Transverse colon (tissue), 4 donors: ENCODE measurements at regions not wholly inside any gene's neighbourhood (a gene's known extent, or its start where the extent isn't known, plus 50 kb on each side); places are given as distances from the start of the nearest gene placed in this dataset.

Experiments
- CTCF ChIP-seq, 5 experiments: fragments of 200-600 bp in 3 of 5; fragments of 450-650 bp in 2 of 5; sonication (generic) in 3 of 5; IDR thresholded peaks; 1 replicate in 2 of 5; 2 replicates in 3 of 5; pipeline ENCODE4 v1.5.1; 2016 to 2017; ENCODE audit warnings: antibody characterized with exemption in 5 of 5, inconsistent platforms in 3 of 5, mild to moderate bottlenecking in 2 of 5, moderate library complexity in 1 of 5
- EP300 ChIP-seq: sonication (generic); formaldehyde crosslinking; IDR thresholded peaks from one replicate; pipeline ENCODE4 v1.6.1; 2017; ENCODE audit warnings: antibody characterized with exemption, low read depth
- POLR2A ChIP-seq: fragments of 450-650 bp; IDR thresholded peaks from one replicate; pipeline ENCODE4 v1.6.1; 2016; ENCODE audit warnings: antibody characterized with exemption, mild to moderate bottlenecking, moderate library complexity
- POLR2AphosphoS5 ChIP-seq, 3 donors: sonication (generic); formaldehyde crosslinking; IDR thresholded peaks; one replicate each; pipeline ENCODE4 v1.6.1; 2016; ENCODE audit warnings: antibody characterized with exemption in 3 of 3

GRCh38 chr15:94644433-94644832, 413.1 kb downstream of the MCTP2 start:
- TF ChIP-seq POLR2A = no peak
- no peak for TF ChIP-seq CTCF (IDR thresholded peaks at IDR 0.05)
- no peak for TF ChIP-seq EP300
- TF ChIP-seq POLR2AphosphoS5 (IDR thresholded peaks at IDR 0.05) = no peak
